Fibroblast of lung (primary cell): ENCODE measurements at regions not wholly inside any gene's neighbourhood (a gene's known extent, or its start where the extent isn't known, plus 50 kb on each side); places are given as distances from the start of the nearest gene placed in this dataset.

Experiments
- DNase-seq, 2 donors: peaks; one replicate each; pipeline versions ENCODE4 v3.0.0 to v3.0.0-alpha.2; 2010; ENCODE audit warnings: low read depth in 2 of 2
- H2AFZ ChIP-seq: 2 replicates; pipeline ENCODE4 v1.5.1; 2012; ENCODE audit warnings: low read length, control low read depth, inconsistent platforms
- H3K27ac ChIP-seq: 2 replicates; pipeline ENCODE4 v1.5.1; 2011; ENCODE audit warnings: low read length, control low read depth; ENCODE audit not compliant: insufficient read depth
- H3K27me3 ChIP-seq: 2 replicates; pipeline ENCODE4 v1.5.1; 2011; ENCODE audit warnings: mild to moderate bottlenecking, low read length; ENCODE audit not compliant: control insufficient read depth, insufficient read depth
- H3K36me3 ChIP-seq: 2 replicates; pipeline ENCODE4 v1.5.1; 2011; ENCODE audit warnings: low read length; ENCODE audit not compliant: control insufficient read depth, insufficient read depth
- H3K4me1 ChIP-seq: 2 replicates; pipeline ENCODE4 v1.5.1; 2011; ENCODE audit warnings: low read length; ENCODE audit not compliant: control insufficient read depth, insufficient read depth; ENCODE audit errors: extremely low read depth
- H3K4me2 ChIP-seq: 2 replicates; pipeline ENCODE4 v1.5.1; 2011; ENCODE audit warnings: low read length, control low read depth; ENCODE audit not compliant: insufficient read depth; ENCODE audit errors: extremely low read depth
- H3K4me3 ChIP-seq, 4 experiments: fragments of 200-600 bp in 1 of 4; sonication (generic) in 1 of 4; replicated peaks in 1 of 4; 2 replicates each; pipeline ENCODE4 v1.5.1; 2011 to 2016; ENCODE audit warnings: low read length in 4 of 4, low read depth in 3 of 4, mild to moderate bottlenecking in 3 of 4, control low read depth in 2 of 4, inconsistent platforms in 1 of 4, mixed read lengths in 1 of 4; ENCODE audit not compliant: insufficient read depth in 1 of 4; ENCODE audit errors: control extremely low read depth in 1 of 4
- H3K79me2 ChIP-seq: 2 replicates; pipeline ENCODE4 v1.5.1; 2012; ENCODE audit warnings: mild to moderate bottlenecking, low read length, inconsistent platforms; ENCODE audit not compliant: control insufficient read depth, insufficient read depth
- H3K9ac ChIP-seq: 2 replicates; pipeline ENCODE4 v1.5.1; 2011; ENCODE audit warnings: mild to moderate bottlenecking, low read length, control low read depth; ENCODE audit not compliant: insufficient read depth
- H3K9me3 ChIP-seq: 2 replicates; pipeline ENCODE4 v1.5.1; 2012; ENCODE audit warnings: low read depth, low read length; ENCODE audit not compliant: control insufficient read depth, insufficient read depth
- H4K20me1 ChIP-seq: 2 replicates; pipeline ENCODE4 v1.5.1; 2011; ENCODE audit warnings: low read length; ENCODE audit not compliant: control insufficient read depth, insufficient read depth; ENCODE audit errors: extremely low read depth
- CTCF ChIP-seq, 2 donors: IDR thresholded peaks in 1 of 2; conservative IDR thresholded peaks in 1 of 2; 1 replicate in 1 of 2; 2 replicates in 1 of 2; pipeline ENCODE4 v1.5.1; 2011 to 2012; ENCODE audit warnings: low read length in 2 of 2, control low read depth in 1 of 2, inconsistent platforms in 1 of 2, low read depth in 1 of 2, mild to moderate bottlenecking in 1 of 2
- EZH2 ChIP-seq: IDR thresholded peaks from 2 replicates; pipeline ENCODE4 v1.5.1; 2012; ENCODE audit warnings: low read length, control low read depth, mild to moderate bottlenecking; ENCODE audit errors: missing control alignments

GRCh38 chr2:67865917-67866316 lies 196.9 kb downstream of the C1D start:
- Histone ChIP-seq H3K79me2 (no peaks in the 10 kb centered on the region), H3K27ac (no peak overlapping the region), H3K9me3 (no peaks in the 10 kb centered on the region), H4K20me1 (no peaks in the 10 kb centered on the region), H3K4me1 (peaks cover 4% of the 10 kb centered on the region), H2AFZ (no peak overlapping the region), H3K4me3 (no peak overlapping the region), H3K4me2 (no peak overlapping the region), H3K27me3 (no peaks in the 10 kb centered on the region), H3K9ac (no peak overlapping the region), H3K36me3 (no peaks in the 10 kb centered on the region)
- TF ChIP-seq CTCF (conservative IDR thresholded peaks at IDR 0.05 in 1 of 2, IDR thresholded peaks at IDR 0.05 in 1 of 2; ENCODE audit: low read depth in 1 of 2, low read length in 2 of 2) (no peak), EZH2 (no peak)
- DNase-seq: no peak

GRCh38 chr2:67867735-67868134 lies 195.1 kb downstream of the C1D start:
- DNase-seq: peak; percentile 58 to 86
- Histone ChIP-seq H2AFZ (no peak overlapping the region), H3K27ac (no peak overlapping the region), H3K9ac (no peak overlapping the region), H3K36me3 (no peaks in the 10 kb centered on the region), H3K79me2 (no peaks in the 10 kb centered on the region), H3K27me3 (no peaks in the 10 kb centered on the region), H3K4me2 (peak overlapping the region; percentile 41), H3K9me3 (no peaks in the 10 kb centered on the region), H3K4me3 (no peak overlapping the region), H4K20me1 (no peaks in the 10 kb centered on the region), H3K4me1 (peaks cover 9% of the 10 kb centered on the region)
- TF ChIP-seq EZH2 (no peak), CTCF (conservative IDR thresholded peaks at IDR 0.05 in 1 of 2, IDR thresholded peaks at IDR 0.05 in 1 of 2; ENCODE audit: low read depth in 1 of 2, low read length in 2 of 2) (no peak)

- H3K27ac ChIP-seq: peak overlapping the region; percentile 38
- peak; percentile 78 to 92 for DNase-seq
- no peak overlapping the region for H3K9ac ChIP-seq
These were observed 191.0 kb downstream of the C1D start for GRCh38 chr2:67871686-67872412.

More at GRCh38 chr2:67871686-67872412, 191.0 kb downstream of the C1D start:
- Histone ChIP-seq H3K9me3 (no peaks in the 10 kb centered on the region), H3K4me1 (peaks cover 9% of the 10 kb centered on the region), H3K27me3 (no peaks in the 10 kb centered on the region), H3K79me2 (no peaks in the 10 kb centered on the region), H2AFZ (peak overlapping the region; percentile 67), H4K20me1 (no peaks in the 10 kb centered on the region), H3K4me3 (no peak overlapping the region), H3K4me2 (peak overlapping the region; percentile 60), H3K36me3 (no peaks in the 10 kb centered on the region)
- TF ChIP-seq CTCF (conservative IDR thresholded peaks at IDR 0.05 in 1 of 2, IDR thresholded peaks at IDR 0.05 in 1 of 2; ENCODE audit: low read depth in 1 of 2, low read length in 2 of 2) (no peak), EZH2 (no peak)
